Activated naive CD4-positive, alpha-beta T cell treated with anti-CD3 and anti-CD28 coated beads, Interleukin-2, amount 50 U/mL, for 72 hours (primary cell): ENCODE measurements at regions not wholly inside any gene's neighbourhood (a gene's known extent, or its start where the extent isn't known, plus 50 kb on each side); places are given as distances from the start of the nearest gene placed in this dataset.

Experiments used
- ATAC-seq, 2 donors: fragments of 150-1000 bp; cut with Tn5 transposase; 2 replicates each; pipeline ENCODE4 v1.10.0; 2021; ENCODE audit warnings: mild to moderate bottlenecking in 2 of 2, moderate library complexity in 2 of 2
- DNase-seq, 2 donors: peaks; one replicate each; pipeline ENCODE4 v3.0.0; 2021 to 2022; ENCODE audit warnings: low spot score in 2 of 2
- H3K27ac Mint-ChIP-seq, 2 donors: one replicate each; pipeline ENCODE4 v1.8.0; 2022; ENCODE audit warnings: mild to moderate bottlenecking in 2 of 2, mixed read lengths in 2 of 2
- H3K36me3 Mint-ChIP-seq, 2 donors: one replicate each; pipeline ENCODE4 v1.8.0; 2022; ENCODE audit warnings: mixed read lengths in 2 of 2
- H3K9me3 Mint-ChIP-seq, 2 donors: one replicate each; pipeline ENCODE4 v1.8.0; 2022; ENCODE audit warnings: mixed read lengths in 2 of 2

DNA sequence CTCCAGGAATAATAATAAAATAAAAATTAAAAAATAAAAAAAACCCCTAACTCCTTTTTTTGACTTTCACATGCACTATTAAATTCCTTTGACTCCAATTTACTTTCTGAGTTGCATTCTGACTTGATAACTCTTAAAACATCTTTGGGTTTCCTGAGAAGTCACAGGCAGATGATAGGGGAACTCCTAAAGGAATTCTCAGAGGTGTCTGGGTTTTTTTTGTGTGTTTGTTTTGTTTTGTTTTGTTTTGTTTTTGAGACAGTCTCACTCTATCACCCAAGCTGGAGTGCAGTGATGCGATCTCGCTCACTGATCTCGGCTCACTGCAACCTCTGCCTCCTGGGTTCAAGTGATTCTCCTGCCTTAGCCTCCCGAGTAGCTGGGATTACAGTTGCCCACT lies 52.7 kb upstream of the APBB1IP start:
- DNase-seq: no peak
- no peak for ATAC-seq
- Mint-ChIP-seq H3K36me3 (no peaks in the 10 kb centered on the region), H3K27ac (no peak overlapping the region), H3K9me3 (peaks cover 0 to 4% of the 10 kb centered on the region in 2 donors)

DNA sequence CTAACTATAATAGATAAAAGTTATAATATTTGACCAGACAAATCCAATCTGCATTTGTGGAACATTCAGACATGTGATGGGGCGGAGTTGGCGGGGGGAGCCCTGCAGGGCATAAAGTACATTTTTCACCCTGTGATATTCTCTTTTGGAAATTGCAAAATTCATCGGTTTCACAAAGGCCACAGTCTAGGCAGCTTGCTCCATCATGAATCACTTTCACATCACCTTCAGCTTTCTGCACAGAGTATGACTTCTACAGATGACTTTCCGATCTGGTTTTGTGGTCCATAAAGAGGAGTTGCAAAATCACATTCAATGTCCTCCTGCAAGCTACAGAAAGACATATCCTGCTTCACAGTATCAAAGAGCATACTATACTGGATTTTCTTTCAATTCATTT lies 51.4 kb upstream of the APBB1IP start:
- peak; percentile 61 to 75 for ATAC-seq
- no peak for DNase-seq
- no peak overlapping the region for H3K27ac Mint-ChIP-seq
- no peaks in the 10 kb centered on the region for H3K36me3 Mint-ChIP-seq
- H3K9me3 Mint-ChIP-seq: peaks cover 0 to 5% of the 10 kb centered on the region in 2 donors
